ENCODE measurements at regions not wholly inside any gene's neighbourhood (a gene's known extent, or its start where the extent isn't known, plus 50 kb on each side); places are given as distances from the start of the nearest gene placed in this dataset.

GRCh38 chr21:28791595-28792282 lies 200.9 kb downstream of the LTN1 start:
- 62 to 91% (median 86%) methylated on average over 4 of the region's 4 CpGs for WGBS, 5 donors
- Histone ChIP-seq H3K27me3 (no peaks in the 10 kb centered on the region), H3K36me3 (no peaks in the 10 kb centered on the region), H3K4me1 (no peaks in the 10 kb centered on the region), H3K27ac (no peak overlapping the region), H3K4me3 (no peak overlapping the region), H3K9me3 (no peaks in the 10 kb centered on the region)
- intact Hi-C loops (cut with DNase I; ENCODE audit: low total_unique reads): no loop called here
- no peak for DNase-seq
- TF ChIP-seq POLR2A (IDR thresholded peaks at IDR 0.05) (no peak), CTCF (IDR thresholded peaks at IDR 0.05) (no peak), EP300 (IDR thresholded peaks at IDR 0.05) (no peak), POLR2AphosphoS5 (IDR thresholded peaks at IDR 0.05) (no peak)

GRCh38 chr21:28790335-28790734 lies 202.3 kb downstream of the LTN1 start:
- WGBS, 5 donors: 80 to 93% (median 87%) methylated on average over 3 of the region's 3 CpGs
- no peak overlapping the region for H3K4me3 ChIP-seq
- peaks cover 0 to 8% (median 0%) of the 10 kb centered on the region in 4 donors for H3K9me3 ChIP-seq
- no peaks in the 10 kb centered on the region for H3K27me3 ChIP-seq
- H3K36me3 ChIP-seq: no peaks in the 10 kb centered on the region
- H3K4me1 ChIP-seq: no peaks in the 10 kb centered on the region
- DNase-seq: no peak
- TF ChIP-seq CTCF (IDR thresholded peaks at IDR 0.05): no peak
- no peak for TF ChIP-seq POLR2A (IDR thresholded peaks at IDR 0.05)
- TF ChIP-seq EP300 (IDR thresholded peaks at IDR 0.05): no peak
- no peak for TF ChIP-seq POLR2AphosphoS5 (IDR thresholded peaks at IDR 0.05)
- intact Hi-C loops (cut with DNase I; ENCODE audit: low total_unique reads): no loop called here
- H3K27ac ChIP-seq: no peak overlapping the region

GRCh38 chr21:28789523-28789922 lies 203.2 kb downstream of the LTN1 start:
- no peak for DNase-seq
- intact Hi-C loops (cut with DNase I; ENCODE audit: low total_unique reads): no loop called here
- Histone ChIP-seq H3K36me3 (peaks cover 0 to 4% (median 0%) of the 10 kb centered on the region in 4 donors), H3K4me1 (no peaks in the 10 kb centered on the region), H3K27me3 (no peaks in the 10 kb centered on the region), H3K4me3 (no peak overlapping the region), H3K9me3 (peaks cover 0 to 8% (median 0%) of the 10 kb centered on the region in 4 donors), H3K27ac (no peak overlapping the region)
- TF ChIP-seq CTCF (IDR thresholded peaks at IDR 0.05) (no peak), EP300 (IDR thresholded peaks at IDR 0.05) (no peak), POLR2A (IDR thresholded peaks at IDR 0.05) (no peak), POLR2AphosphoS5 (IDR thresholded peaks at IDR 0.05) (no peak)
- WGBS, 5 donors: 29 to 51% (median 39%) methylated on average over 3 of the region's 3 CpGs

- H3K4me3 ChIP-seq: no peak overlapping the region
- no peaks in the 10 kb centered on the region for H3K4me1 ChIP-seq
- H3K36me3 ChIP-seq: peaks cover 0 to 5% (median 0%) of the 10 kb centered on the region in 4 donors
- 77 to 98% (median 86%) methylated on average over 6 of the region's 6 CpGs for WGBS, 5 donors
- peaks cover 0 to 8% (median 0%) of the 10 kb centered on the region in 4 donors for H3K9me3 ChIP-seq
- no peak for DNase-seq
- TF ChIP-seq CTCF (IDR thresholded peaks at IDR 0.05) (no peak), EP300 (IDR thresholded peaks at IDR 0.05) (no peak), POLR2AphosphoS5 (IDR thresholded peaks at IDR 0.05) (no peak), POLR2A (IDR thresholded peaks at IDR 0.05) (no peak)
- intact Hi-C loops (cut with DNase I; ENCODE audit: low total_unique reads): no loop called here
- no peak overlapping the region for H3K27ac ChIP-seq
- no peaks in the 10 kb centered on the region for H3K27me3 ChIP-seq
These were observed 204.6 kb downstream of the LTN1 start for GRCh38 chr21:28788030-28788429.
